ENCODE measurements at regions not wholly inside any gene's neighbourhood (a gene's known extent, or its start where the extent isn't known, plus 50 kb on each side); places are given as distances from the start of the nearest gene placed in this dataset.

GRCh38 chr12:13744561-13744960 is 236.8 kb downstream of the GRIN2B start:
- TF ChIP-seq NFE2L2 (conservative IDR thresholded peaks at IDR 0.05; ENCODE audit: low read length) = no peak
- TF ChIP-seq, protein P1, sequence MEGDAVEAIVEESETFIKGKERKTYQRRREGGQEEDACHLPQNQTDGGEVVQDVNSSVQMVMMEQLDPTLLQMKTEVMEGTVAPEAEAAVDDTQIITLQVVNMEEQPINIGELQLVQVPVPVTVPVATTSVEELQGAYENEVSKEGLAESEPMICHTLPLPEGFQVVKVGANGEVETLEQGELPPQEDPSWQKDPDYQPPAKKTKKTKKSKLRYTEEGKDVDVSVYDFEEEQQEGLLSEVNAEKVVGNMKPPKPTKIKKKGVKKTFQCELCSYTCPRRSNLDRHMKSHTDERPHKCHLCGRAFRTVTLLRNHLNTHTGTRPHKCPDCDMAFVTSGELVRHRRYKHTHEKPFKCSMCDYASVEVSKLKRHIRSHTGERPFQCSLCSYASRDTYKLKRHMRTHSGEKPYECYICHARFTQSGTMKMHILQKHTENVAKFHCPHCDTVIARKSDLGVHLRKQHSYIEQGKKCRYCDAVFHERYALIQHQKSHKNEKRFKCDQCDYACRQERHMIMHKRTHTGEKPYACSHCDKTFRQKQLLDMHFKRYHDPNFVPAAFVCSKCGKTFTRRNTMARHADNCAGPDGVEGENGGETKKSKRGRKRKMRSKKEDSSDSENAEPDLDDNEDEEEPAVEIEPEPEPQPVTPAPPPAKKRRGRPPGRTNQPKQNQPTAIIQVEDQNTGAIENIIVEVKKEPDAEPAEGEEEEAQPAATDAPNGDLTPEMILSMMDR (IDR thresholded peaks at IDR 0.05) = no peak
- TF ChIP-seq ZSCAN20 (CRISPR knock-in tag; IDR thresholded peaks at IDR 0.05) = no peak
- no peak for TF ChIP-seq KDM1A (IDR thresholded peaks at IDR 0.05; ENCODE audit: low read depth)
- TF ChIP-seq, protein P2, sequence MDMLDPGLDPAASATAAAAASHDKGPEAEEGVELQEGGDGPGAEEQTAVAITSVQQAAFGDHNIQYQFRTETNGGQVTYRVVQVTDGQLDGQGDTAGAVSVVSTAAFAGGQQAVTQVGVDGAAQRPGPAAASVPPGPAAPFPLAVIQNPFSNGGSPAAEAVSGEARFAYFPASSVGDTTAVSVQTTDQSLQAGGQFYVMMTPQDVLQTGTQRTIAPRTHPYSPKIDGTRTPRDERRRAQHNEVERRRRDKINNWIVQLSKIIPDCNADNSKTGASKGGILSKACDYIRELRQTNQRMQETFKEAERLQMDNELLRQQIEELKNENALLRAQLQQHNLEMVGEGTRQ (IDR thresholded peaks at IDR 0.05) = no peak
- no peak for TF ChIP-seq SMC3 (IDR thresholded peaks at IDR 0.05)
- TF ChIP-seq, protein P3, sequence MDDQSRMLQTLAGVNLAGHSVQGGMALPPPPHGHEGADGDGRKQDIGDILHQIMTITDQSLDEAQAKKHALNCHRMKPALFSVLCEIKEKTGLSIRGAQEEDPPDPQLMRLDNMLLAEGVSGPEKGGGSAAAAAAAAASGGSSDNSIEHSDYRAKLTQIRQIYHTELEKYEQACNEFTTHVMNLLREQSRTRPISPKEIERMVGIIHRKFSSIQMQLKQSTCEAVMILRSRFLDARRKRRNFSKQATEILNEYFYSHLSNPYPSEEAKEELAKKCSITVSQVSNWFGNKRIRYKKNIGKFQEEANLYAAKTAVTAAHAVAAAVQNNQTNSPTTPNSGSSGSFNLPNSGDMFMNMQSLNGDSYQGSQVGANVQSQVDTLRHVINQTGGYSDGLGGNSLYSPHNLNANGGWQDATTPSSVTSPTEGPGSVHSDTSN (IDR thresholded peaks at IDR 0.05) = no peak

All from A549 (cell line).